ENCODE measurements at regions not wholly inside any gene's neighbourhood (a gene's known extent, or its start where the extent isn't known, plus 50 kb on each side); places are given as distances from the start of the nearest gene placed in this dataset.

DNA sequence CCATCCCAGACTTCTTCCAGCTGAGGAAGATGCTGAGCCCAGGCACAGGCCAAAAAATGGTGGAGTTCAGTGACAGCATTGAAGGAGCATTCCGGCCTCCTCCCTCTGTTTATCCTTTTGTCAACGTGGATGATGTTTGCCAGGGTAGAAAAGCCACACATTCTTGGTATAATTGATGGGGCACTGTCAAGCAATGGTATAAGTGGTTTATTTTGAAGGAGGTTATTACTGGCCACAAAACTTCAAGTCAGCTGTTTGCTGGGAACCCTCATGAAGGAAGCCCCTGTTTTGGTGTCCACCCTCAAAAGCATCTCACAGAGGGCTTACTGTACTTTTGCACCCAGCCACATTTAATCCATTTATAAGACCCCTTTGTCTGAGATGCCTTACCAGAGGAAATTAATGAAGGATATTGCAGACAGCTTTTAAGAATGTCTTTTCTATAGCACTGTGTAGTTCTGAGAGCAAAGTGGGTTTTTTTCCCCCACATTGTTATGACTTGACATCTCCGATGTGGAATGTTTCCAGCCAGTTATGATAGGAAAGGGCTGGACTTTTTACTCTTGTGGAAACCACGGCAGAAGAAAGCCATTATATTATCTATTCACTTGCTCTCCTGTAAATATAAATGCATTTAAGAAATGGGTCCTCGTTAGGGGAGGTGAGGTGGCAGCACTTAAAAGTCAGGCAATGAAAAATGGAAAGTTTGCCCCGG is 95.5 kb upstream of the SPATA31D4 start:
- TF ChIP-seq EZH2 (IDR thresholded peaks at IDR 0.05; ENCODE audit: insufficient read depth, poor library complexity, severe bottlenecking) (no peak), EZH2phosphoT487 (IDR thresholded peaks at IDR 0.05; ENCODE audit: insufficient read depth, low read depth) (no peak)

All from GM23248 (cell line).